Kasumi-1 (cell line): ENCODE measurements at regions not wholly inside any gene's neighbourhood (a gene's known extent, or its start where the extent isn't known, plus 50 kb on each side); places are given as distances from the start of the nearest gene placed in this dataset.
"Not testable (repeated sequence)": the region's sequence is repeated elsewhere in the genome, so short reads cannot be mapped to it uniquely, and the experiment has no call there.

Source experiments
- DNase-seq, 2 experiments: peaks; one replicate each; lab custom pipeline; 2025; lab: John Stamatoyannopoulos, UW

DNA sequence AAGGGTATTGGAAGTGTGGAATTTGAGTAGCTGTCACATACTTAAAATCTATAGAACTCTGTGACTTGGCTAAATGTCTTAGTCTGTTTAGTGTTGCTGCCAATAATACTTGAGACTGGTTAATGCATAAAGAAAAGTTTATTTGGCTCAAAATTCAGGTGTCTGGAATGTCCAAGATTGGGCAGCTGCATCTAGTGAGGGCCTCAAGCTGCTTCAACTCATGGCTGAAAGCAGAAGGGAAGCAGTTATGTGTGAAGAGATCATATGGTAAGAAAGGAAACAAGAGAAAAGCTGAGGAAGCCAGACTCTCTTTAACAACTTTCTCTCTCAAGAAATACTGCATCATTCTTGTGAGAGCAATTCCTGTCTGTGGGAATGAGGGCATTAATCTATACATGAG lies 1043.3 kb upstream of the CDH6 start:
- no peak for DNase-seq

DNA sequence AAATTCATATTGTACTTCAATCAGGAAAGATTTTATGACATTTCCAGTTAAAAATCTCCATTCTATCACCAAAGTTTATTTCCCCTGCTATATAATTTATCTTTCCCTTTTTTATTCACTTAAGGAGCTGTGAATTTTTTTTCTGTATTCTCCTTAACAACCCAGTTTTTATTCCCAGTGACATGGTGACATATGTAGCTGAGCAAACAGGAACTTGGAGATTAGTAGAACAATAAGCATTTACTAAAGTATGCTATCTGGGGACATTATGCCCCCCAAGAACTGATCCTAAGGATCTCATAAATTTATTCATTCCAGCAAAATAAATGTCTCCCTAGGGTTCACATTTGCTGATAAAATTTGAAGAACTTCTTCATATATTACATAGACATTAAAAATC lies 1044.0 kb upstream of the CDH6 start:
- DNase-seq: no peak

- no peak for DNase-seq
These were observed 1045.5 kb upstream of the CDH6 start for GRCh38 chr5:30147976-30148375.

DNA sequence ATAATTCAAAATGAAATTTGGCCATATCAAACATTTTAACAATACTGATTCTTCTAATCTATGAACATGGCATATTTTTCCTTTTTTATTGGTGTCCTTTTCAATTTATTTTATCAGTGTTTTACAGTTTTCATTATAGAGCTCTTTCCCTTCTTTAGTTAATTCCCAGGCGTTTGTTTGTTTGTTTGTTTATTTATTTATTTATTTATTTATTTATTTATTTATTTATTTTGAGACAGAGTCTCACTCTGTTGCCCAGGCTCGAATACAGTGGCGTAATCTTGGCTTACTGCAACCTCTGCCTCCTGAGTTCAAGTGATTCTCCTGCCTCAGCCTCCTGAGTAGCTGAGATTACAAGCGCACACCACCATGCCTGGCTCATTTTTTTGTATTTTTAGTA lies 1049.4 kb upstream of the CDH6 start:
- not testable (repeated sequence) for DNase-seq

DNA sequence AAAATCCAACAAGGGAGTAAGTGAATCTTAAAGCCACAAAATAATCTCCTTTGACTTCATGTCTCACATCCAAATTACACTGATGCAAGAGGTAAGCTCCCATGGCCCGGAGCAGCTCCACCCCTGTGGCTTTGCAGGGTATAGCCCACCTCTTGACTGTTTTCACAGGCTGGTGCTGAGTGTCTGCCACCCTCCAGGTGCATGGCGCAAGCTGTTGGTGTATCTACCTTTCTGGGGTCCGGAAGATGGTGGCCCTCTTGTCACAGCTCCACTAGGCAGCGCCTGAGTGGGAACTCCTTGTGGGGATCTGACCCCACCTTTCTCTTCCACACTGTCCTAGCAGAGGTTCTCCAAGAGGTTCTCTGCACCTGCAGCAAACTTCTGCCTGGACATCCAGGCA lies 1051.1 kb upstream of the CDH6 start:
- DNase-seq: no peak

GRCh38 chr5:30121043-30121442 lies 1072.4 kb upstream of the CDH6 start:
- DNase-seq: no peak

DNA sequence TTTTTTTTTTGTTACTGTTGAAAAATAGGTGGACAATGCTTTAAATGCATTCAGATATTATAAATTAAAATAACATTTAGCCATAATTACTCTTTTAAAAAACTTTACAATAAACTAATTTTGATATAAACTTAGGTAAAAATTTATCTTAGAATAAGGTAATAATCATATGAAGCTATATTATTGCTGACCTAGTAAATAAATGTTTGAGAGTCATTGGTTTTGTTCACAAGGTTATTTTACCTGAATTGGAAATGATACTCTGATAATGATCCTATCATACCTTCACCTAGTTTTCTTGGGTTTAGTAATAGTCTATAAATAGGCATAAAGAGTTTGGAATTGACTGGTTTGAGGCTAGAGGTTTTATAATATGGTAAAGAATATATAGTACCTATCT lies 1076.4 kb upstream of the CDH6 start:
- DNase-seq: no peak

DNA sequence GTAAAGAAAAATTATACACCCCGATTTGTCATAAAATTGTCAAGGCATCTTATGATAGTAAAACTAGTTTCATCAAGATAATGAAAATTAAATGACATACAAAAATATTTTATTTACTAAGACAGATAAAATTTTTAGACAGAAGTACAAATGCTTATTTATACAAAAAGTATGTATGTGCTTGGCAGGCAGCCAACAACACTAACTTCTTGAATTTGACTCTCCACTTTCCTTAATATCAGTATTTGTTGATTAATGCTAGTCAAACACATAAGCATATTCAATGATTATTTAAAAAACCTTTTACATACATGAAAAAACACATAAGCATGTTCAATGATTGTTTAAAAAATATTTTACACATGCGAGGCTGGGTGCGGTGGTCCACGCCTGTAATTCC lies 1079.9 kb upstream of the CDH6 start:
- no peak for DNase-seq

- DNase-seq: no peak
These were observed 1080.6 kb upstream of the CDH6 start for GRCh38 chr5:30112867-30113266.

DNA sequence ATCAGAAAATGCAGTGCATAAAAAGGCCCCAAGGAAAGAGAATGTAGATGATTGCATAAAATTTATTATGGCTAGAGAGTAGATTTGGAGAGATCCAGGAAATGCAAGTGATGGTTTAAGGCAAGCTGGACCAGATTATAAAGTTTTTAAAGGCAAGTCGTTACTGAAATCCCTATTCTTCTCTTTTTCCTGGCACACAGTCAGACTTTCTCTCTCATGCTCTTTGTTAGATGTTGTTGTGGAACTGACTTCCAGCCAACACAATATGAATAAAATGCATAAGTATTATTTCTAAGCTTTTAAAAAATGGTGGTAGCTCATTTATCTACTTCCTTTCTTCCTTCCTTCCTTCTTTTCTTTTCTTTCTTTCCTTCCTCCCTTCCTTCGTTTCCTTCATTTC lies 1085.4 kb upstream of the CDH6 start:
- DNase-seq: no peak

- no peak for DNase-seq
These were observed 1086.9 kb upstream of the CDH6 start for GRCh38 chr5:30106596-30106995.

- DNase-seq: no peak
These were observed 1088.5 kb upstream of the CDH6 start for GRCh38 chr5:30104872-30105596.

- DNase-seq: no peak
These were observed 1089.9 kb upstream of the CDH6 start for GRCh38 chr5:30103452-30104202.

DNA sequence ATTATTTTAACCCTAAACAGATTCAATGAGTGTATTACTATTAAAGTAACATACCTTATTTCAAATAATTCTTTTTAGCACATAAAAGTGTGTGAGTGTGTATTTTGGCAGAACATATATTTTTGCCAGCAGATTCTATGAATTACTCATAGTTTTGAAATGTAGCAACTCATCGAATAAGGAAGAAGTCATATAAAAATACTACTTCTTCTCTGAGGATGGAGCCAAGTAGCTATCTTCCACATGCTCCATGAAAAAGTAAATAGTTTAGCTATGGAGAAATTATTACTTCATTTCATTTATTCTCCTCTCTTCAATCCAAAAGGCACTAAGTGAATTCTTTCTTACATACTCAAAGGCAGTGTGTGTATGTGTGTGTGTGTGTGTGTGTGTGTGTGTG lies 1090.4 kb upstream of the CDH6 start:
- DNase-seq: no peak

- no peak for DNase-seq
These were observed 1091.3 kb upstream of the CDH6 start for GRCh38 chr5:30102185-30102584.

DNA sequence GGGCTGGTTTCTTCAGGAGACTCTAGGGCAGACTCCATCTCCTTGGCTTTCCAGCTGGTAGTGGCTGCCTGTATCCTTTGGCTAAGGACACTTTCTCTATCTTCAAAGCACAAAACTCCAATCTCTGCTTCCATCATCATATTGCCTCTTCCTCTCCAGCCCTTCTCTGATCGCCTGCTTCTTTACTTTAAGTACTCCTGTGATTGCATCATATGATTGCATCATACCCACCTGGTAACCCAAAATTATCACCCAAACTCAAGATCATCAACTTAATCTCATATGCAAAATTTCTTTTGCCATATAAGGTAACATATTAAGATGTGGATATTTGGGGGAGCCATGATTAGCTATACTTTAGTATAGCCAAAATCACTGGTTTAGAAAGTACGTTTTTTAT lies 1092.6 kb upstream of the CDH6 start:
- DNase-seq: no peak

- no peak for DNase-seq
These were observed 1093.3 kb upstream of the CDH6 start for GRCh38 chr5:30100148-30100713.

DNA sequence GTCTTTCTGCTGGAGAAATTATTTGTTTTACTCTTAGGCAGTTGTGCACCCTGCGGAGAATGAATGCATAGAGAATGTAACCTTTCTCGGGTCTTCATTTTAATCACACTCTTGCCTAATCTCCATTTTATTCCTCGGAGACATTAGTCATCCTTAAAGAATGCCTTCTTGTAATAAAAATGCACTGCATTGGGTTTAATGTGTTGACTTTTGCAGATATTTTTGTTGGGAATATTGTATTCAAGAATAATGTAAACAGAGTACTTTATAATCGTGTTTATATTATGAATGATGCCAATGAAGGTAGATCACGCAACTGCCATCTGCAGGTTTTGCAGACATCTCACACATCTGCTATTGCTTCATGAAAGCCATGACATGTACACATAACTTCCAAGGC lies 1093.9 kb upstream of the CDH6 start:
- DNase-seq: no peak

DNA sequence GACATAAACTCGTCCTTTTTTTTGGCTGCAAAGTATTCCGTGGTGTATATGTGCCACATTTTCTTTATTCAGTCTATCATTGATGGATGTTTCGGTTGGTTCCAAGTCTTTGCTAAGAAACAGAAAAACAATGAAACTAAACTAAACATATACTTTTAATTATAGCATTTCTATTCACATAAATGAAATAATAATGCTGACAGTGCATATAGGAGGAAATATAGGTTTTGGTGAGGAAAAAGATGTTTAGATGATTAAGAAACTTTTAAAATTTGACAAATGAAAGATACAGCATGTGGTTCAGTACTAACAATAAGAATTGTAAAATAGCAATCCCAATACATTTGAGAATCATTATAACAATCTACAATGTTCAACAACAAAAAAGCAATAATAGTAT lies 1094.5 kb upstream of the CDH6 start:
- DNase-seq: no peak

GRCh38 chr5:30092548-30092947 lies 1100.9 kb upstream of the CDH6 start:
- DNase-seq: no peak

GRCh38 chr5:30069441-30070263 lies 1123.8 kb upstream of the CDH6 start:
- DNase-seq: no peak

GRCh38 chr5:30063503-30063902 lies 1130.0 kb upstream of the CDH6 start:
- no peak for DNase-seq

DNA sequence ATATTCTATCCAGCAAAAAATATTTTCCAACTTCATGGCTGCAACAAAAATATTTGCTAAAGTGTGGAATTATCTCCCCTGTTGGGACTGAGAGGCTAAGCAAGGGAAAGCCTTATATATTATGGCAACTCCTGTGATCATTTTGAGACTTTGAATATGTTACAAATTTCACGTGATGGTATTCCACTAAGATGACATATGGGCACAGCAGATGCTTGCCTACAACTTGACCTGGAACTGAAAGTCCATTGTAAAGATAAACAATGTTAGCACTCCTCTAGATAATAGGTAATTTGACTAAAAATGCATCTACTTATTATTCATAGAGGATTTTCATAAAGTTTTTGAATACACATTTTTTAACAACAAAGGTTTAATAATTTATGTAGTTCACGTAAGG lies 1141.5 kb upstream of the CDH6 start:
- DNase-seq: no peak
